OCI-LY3 (cell line): ENCODE measurements at regions not wholly inside any gene's neighbourhood (a gene's known extent, or its start where the extent isn't known, plus 50 kb on each side); places are given as distances from the start of the nearest gene placed in this dataset.

Source experiments
- H2AFZ ChIP-seq: fragments of 200-600, 300-600 bp; shearing (Covaris generic); 2 replicates; pipeline ENCODE4 v1.6.0; 2014; ENCODE audit warnings: antibody characterized with exemption, low read depth, low read length
- H3K27ac ChIP-seq: fragments of 200-600, 300-600 bp; sonication (generic); 2 replicates; pipeline ENCODE4 v1.5.1; 2014; ENCODE audit warnings: mild to moderate bottlenecking, low read length, moderate library complexity, mixed read lengths
- H3K27me3 ChIP-seq: fragments of 200-600, 300-600 bp; sonication (generic); 2 replicates; pipeline ENCODE4 v1.6.1; 2014; ENCODE audit warnings: low read depth, low read length, mixed read lengths
- H3K36me3 ChIP-seq: fragments of 200-600, 300-600 bp; sonication (generic); replicated peaks from 2 replicates; pipeline ENCODE3; 2014; ENCODE audit warnings: low read depth, low read length, mixed read lengths
- H3K4me1 ChIP-seq: fragments of 300-600, 200-600 bp; sonication (generic); 2 replicates; pipeline ENCODE4 v1.6.1; 2014; ENCODE audit warnings: low read length, mixed read lengths
- H3K4me2 ChIP-seq: fragments of 200-600, 300-600 bp; sonication (generic); 2 replicates; pipeline ENCODE4 v1.6.1; 2014; ENCODE audit warnings: low read length, mixed read lengths
- H3K4me3 ChIP-seq: fragments of 300-600, 200-600 bp; sonication (generic); 2 replicates; pipeline ENCODE4 v1.5.1; 2014; ENCODE audit warnings: antibody characterized with exemption, mild to moderate bottlenecking, low read length, moderate library complexity
- H3K79me2 ChIP-seq: fragments of 300-600, 200-600 bp; shearing (Covaris generic); 2 replicates; pipeline ENCODE4 v1.6.1; 2014; ENCODE audit warnings: mild to moderate bottlenecking, low read length, mixed read lengths
- H3K9ac ChIP-seq: fragments of 300-600, 200-600 bp; shearing (Covaris generic); 2 replicates; pipeline ENCODE4 v1.6.0; 2014; ENCODE audit warnings: mild to moderate bottlenecking, low read length, moderate library complexity
- H3K9me3 ChIP-seq: fragments of 200-600, 300-600 bp; shearing (Covaris generic); 2 replicates; pipeline ENCODE4 v1.6.1; 2014; ENCODE audit warnings: low read length, mixed read lengths; ENCODE audit not compliant: insufficient read depth
- H4K20me1 ChIP-seq: fragments of 200-600, 300-600 bp; sonication (generic); 2 replicates; pipeline ENCODE4 v1.6.1; 2016; ENCODE audit warnings: low read length, mixed read lengths; ENCODE audit not compliant: insufficient read depth
- EZH2phosphoT487 ChIP-seq: fragments of 200-600 bp; shearing (Covaris generic); IDR thresholded peaks from 2 replicates; pipeline ENCODE4 v1.6.1; 2018; ENCODE audit warnings: antibody characterized with exemption, mixed run types, low read depth
- TF ChIP-seq, protein P1 (sequence below): fragments of 200-600, 300-600 bp; sonication (generic); IDR thresholded peaks from 2 replicates; pipeline ENCODE4 v1.5.1; 2014; ENCODE audit warnings: antibody characterized with exemption, low read length, low read depth

DNA sequence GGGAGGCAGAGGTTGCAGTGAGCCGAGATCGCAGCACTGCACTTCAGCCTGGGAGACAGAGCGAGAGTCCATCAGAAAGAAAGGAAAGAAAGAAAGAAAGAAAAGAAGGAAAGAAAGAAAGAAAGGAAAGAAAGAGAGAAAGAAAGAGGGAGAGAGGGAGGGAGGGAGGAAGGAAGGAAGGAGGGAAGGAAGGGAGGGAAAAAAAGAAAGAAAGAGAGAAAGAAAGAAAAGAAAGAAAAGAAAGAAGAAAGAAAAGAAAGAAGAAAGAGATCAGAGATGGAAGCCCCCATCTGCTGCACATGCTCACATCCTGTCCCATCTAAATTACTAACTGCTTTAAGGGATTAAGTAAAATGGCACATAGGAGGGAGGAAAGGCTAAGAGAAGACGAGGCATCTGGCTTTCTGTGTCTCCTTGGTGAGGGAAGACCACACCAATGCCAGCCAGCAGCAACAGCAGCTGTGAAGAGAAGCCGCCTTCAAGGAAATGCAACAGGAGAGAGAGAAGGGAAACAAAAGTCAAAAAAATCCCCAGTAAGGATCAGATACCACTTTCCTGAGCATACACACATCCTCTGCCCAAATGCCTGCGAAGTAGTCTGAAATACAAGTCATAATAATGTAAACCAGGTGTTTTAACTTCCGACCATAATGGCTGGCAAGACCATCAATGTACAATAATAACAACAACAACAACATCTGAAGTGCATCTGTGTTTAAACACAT, 300.2 kb upstream of the JARID2 start:
- no peak overlapping the region for H3K9ac ChIP-seq
- no peaks in the 10 kb centered on the region for H3K79me2 ChIP-seq
- H3K36me3 ChIP-seq: no peaks in the 10 kb centered on the region
- no peak overlapping the region for H3K27ac ChIP-seq
- H3K4me1 ChIP-seq: peaks cover 33% of the 10 kb centered on the region
- no peaks in the 10 kb centered on the region for H4K20me1 ChIP-seq
- no peak overlapping the region for H3K4me2 ChIP-seq
- no peaks in the 10 kb centered on the region for H3K27me3 ChIP-seq
- TF ChIP-seq, protein P1, sequence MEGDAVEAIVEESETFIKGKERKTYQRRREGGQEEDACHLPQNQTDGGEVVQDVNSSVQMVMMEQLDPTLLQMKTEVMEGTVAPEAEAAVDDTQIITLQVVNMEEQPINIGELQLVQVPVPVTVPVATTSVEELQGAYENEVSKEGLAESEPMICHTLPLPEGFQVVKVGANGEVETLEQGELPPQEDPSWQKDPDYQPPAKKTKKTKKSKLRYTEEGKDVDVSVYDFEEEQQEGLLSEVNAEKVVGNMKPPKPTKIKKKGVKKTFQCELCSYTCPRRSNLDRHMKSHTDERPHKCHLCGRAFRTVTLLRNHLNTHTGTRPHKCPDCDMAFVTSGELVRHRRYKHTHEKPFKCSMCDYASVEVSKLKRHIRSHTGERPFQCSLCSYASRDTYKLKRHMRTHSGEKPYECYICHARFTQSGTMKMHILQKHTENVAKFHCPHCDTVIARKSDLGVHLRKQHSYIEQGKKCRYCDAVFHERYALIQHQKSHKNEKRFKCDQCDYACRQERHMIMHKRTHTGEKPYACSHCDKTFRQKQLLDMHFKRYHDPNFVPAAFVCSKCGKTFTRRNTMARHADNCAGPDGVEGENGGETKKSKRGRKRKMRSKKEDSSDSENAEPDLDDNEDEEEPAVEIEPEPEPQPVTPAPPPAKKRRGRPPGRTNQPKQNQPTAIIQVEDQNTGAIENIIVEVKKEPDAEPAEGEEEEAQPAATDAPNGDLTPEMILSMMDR: no peak
- TF ChIP-seq EZH2phosphoT487: no peak
- no peak overlapping the region for H2AFZ ChIP-seq
- H3K9me3 ChIP-seq: no peaks in the 10 kb centered on the region
- no peak overlapping the region for H3K4me3 ChIP-seq

DNA sequence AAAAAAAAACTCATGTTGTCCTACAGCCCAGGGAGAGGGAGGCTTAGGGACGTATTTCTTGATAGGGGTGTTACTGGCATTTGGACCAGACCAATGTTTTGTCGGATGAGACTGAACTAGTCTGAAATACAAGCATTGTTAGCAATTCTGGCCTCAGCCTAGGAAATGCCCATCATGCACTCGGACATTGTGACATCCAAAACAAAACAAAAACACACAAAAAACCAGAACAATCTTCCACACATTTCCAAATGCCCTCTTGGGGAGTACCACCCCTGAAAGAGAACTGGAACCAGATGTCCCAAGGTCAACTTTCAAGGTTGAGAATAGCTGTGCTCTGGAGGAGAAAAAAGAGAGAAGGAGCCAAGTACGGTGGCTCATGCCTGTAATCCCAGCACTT, 299.1 kb upstream of the JARID2 start:
- H3K36me3 ChIP-seq: no peaks in the 10 kb centered on the region
- peaks cover 34% of the 10 kb centered on the region for H3K4me1 ChIP-seq
- no peak overlapping the region for H3K9ac ChIP-seq
- H3K27ac ChIP-seq: no peak overlapping the region
- no peaks in the 10 kb centered on the region for H3K9me3 ChIP-seq
- H2AFZ ChIP-seq: no peak overlapping the region
- H3K4me3 ChIP-seq: no peak overlapping the region
- no peaks in the 10 kb centered on the region for H3K27me3 ChIP-seq
- H3K79me2 ChIP-seq: no peaks in the 10 kb centered on the region
- no peak overlapping the region for H3K4me2 ChIP-seq
- TF ChIP-seq, protein P1: no peak
- TF ChIP-seq EZH2phosphoT487: no peak
- H4K20me1 ChIP-seq: no peaks in the 10 kb centered on the region

GRCh38 chr6:14948586-14949245, 297.2 kb upstream of the JARID2 start:
- Histone ChIP-seq H3K4me2 (no peak overlapping the region), H3K27me3 (no peaks in the 10 kb centered on the region), H3K9me3 (no peaks in the 10 kb centered on the region), H3K36me3 (no peaks in the 10 kb centered on the region), H4K20me1 (no peaks in the 10 kb centered on the region), H2AFZ (no peak overlapping the region), H3K4me1 (peaks cover 22% of the 10 kb centered on the region), H3K79me2 (no peaks in the 10 kb centered on the region), H3K4me3 (no peak overlapping the region), H3K9ac (no peak overlapping the region), H3K27ac (no peak overlapping the region)
- TF ChIP-seq, protein P1: no peak
- TF ChIP-seq EZH2phosphoT487: no peak

GRCh38 chr6:14950103-14950969, 295.5 kb upstream of the JARID2 start:
- H3K79me2 ChIP-seq: no peaks in the 10 kb centered on the region
- H3K9ac ChIP-seq: no peak overlapping the region
- H3K27me3 ChIP-seq: no peaks in the 10 kb centered on the region
- no peaks in the 10 kb centered on the region for H3K9me3 ChIP-seq
- H3K27ac ChIP-seq: no peak overlapping the region
- no peak overlapping the region for H3K4me3 ChIP-seq
- no peak overlapping the region for H2AFZ ChIP-seq
- no peaks in the 10 kb centered on the region for H3K36me3 ChIP-seq
- H3K4me2 ChIP-seq: no peak overlapping the region
- H4K20me1 ChIP-seq: no peaks in the 10 kb centered on the region
- no peak for TF ChIP-seq EZH2phosphoT487
- peaks cover 18% of the 10 kb centered on the region for H3K4me1 ChIP-seq
